ENCODE measurements at regions not wholly inside any gene's neighbourhood (a gene's known extent, or its start where the extent isn't known, plus 50 kb on each side); places are given as distances from the start of the nearest gene placed in this dataset.

DNA sequence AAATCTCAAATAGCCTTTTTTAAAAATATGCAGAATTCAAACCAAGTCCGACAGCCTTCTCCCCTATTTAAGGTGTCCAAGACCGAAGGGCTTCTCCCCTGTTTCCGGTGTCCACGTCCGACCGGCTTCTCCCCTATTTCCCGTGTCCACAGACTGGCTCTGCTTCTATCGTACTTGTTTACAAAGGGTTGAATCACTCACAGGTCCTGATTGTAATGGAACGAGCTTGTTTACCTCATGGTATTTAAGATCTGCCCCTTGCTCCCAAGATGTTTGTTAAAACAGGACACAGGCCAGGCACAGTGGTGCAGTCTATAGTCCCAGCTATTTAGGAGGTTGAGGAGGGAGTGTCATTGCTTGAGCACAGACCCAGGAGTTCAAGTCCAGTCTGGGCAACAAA, 90.4 kb upstream of the ROBO2 start (continued):
- TF ChIP-seq TAF1 (IDR thresholded peaks at IDR 0.05; ENCODE audit: borderline replicate concordance, low read depth, low read length) (no peak), NRF1 (IDR thresholded peaks at IDR 0.05; ENCODE audit: low read depth, low read length) (no peak), EP300 (IDR thresholded peaks at IDR 0.05; ENCODE audit: borderline replicate concordance in 1 of 2, low read depth in 1 of 2, low read length in 1 of 2) (no peak), FOXM1 (IDR thresholded peaks at IDR 0.05; ENCODE audit: low read depth) (no peak), FOXJ3 (CRISPR knock-in tag; IDR thresholded peaks at IDR 0.05) (no peak), GATA2 (CRISPR knock-in tag; IDR thresholded peaks at IDR 0.05) (no peak)
- TF ChIP-seq, protein P1, sequence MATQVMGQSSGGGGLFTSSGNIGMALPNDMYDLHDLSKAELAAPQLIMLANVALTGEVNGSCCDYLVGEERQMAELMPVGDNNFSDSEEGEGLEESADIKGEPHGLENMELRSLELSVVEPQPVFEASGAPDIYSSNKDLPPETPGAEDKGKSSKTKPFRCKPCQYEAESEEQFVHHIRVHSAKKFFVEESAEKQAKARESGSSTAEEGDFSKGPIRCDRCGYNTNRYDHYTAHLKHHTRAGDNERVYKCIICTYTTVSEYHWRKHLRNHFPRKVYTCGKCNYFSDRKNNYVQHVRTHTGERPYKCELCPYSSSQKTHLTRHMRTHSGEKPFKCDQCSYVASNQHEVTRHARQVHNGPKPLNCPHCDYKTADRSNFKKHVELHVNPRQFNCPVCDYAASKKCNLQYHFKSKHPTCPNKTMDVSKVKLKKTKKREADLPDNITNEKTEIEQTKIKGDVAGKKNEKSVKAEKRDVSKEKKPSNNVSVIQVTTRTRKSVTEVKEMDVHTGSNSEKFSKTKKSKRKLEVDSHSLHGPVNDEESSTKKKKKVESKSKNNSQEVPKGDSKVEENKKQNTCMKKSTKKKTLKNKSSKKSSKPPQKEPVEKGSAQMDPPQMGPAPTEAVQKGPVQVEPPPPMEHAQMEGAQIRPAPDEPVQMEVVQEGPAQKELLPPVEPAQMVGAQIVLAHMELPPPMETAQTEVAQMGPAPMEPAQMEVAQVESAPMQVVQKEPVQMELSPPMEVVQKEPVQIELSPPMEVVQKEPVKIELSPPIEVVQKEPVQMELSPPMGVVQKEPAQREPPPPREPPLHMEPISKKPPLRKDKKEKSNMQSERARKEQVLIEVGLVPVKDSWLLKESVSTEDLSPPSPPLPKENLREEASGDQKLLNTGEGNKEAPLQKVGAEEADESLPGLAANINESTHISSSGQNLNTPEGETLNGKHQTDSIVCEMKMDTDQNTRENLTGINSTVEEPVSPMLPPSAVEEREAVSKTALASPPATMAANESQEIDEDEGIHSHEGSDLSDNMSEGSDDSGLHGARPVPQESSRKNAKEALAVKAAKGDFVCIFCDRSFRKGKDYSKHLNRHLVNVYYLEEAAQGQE (IDR thresholded peaks at IDR 0.05; ENCODE audit: low read depth, low read length), result no peak

DNA sequence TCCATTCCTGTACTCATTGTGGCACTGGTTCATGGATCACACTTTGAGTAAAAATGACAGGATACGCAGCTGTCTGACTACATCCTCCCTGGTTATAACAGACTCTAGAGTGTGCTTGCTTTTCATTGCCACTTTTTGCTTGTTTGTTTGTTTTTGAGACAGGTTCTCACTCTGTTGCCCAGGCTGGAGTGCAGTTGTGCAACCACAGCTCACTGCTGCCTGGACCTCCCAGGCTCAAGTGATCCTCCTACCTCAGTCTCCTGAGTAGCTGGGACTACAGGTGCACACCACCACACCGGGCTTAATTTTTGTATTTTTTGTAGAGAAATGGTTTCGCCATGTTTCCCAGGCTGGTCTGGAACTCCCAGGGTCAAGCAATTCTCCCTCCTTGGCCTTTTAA, 89.3 kb upstream of the ROBO2 start:
- CTCF ChIA-PET, result no interaction called here
- no peak for DNase-seq
- Histone ChIP-seq H3K79me2 (ENCODE audit: insufficient read depth) (no peaks in the 10 kb centered on the region), H3K36me3 (replicated peaks in 1 of 2; ENCODE audit: control insufficient read depth in 1 of 2, insufficient read depth in 2 of 2, low read length in 1 of 2) (no peaks in the 10 kb centered on the region), H3K9me2 (no peaks in the 10 kb centered on the region), H3K9ac (no peak overlapping the region), H3K4me1 (ENCODE audit: control insufficient read depth in 1 of 2, insufficient read depth in 2 of 2, low read depth in 1 of 2, low read length in 1 of 2) (no peaks in the 10 kb centered on the region), H3K27me3 (ENCODE audit: insufficient read depth) (no peaks in the 10 kb centered on the region), H3F3A (replicated peaks; ENCODE audit: insufficient read depth) (no peaks in the 10 kb centered on the region), H3K9me3 (no peaks in the 10 kb centered on the region), H3K4me2 (no peak overlapping the region), H2AFZ (ENCODE audit: low read depth) (no peak overlapping the region), H3K27ac (ENCODE audit: low read depth in 2 of 2, low read length in 1 of 2) (no peak overlapping the region), H4K20me1 (ENCODE audit: insufficient read depth) (no peaks in the 10 kb centered on the region), H3K4me3 (ENCODE audit: low read depth in 2 of 2, low read length in 1 of 2) (no peak overlapping the region)
- WGBS (ENCODE audit: low lambda C conversion rate), result 33% methylated on average over 3 of the region's 3 CpGs
- POLR2A ChIA-PET, result no interaction called here
- TF ChIP-seq, protein P2, sequence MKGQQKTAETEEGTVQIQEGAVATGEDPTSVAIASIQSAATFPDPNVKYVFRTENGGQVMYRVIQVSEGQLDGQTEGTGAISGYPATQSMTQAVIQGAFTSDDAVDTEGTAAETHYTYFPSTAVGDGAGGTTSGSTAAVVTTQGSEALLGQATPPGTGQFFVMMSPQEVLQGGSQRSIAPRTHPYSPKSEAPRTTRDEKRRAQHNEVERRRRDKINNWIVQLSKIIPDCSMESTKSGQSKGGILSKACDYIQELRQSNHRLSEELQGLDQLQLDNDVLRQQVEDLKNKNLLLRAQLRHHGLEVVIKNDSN (IDR thresholded peaks at IDR 0.05; ENCODE audit: borderline replicate concordance, low read depth), result no peak
- TF ChIP-seq EP300 (IDR thresholded peaks at IDR 0.05; ENCODE audit: borderline replicate concordance in 1 of 2, low read depth in 1 of 2, low read length in 1 of 2) (no peak), FOXM1 (IDR thresholded peaks at IDR 0.05; ENCODE audit: low read depth) (no peak), FOXJ3 (CRISPR knock-in tag; IDR thresholded peaks at IDR 0.05) (no peak), RCOR1 (IDR thresholded peaks at IDR 0.05; ENCODE audit: low read length) (no peak), JUND (IDR thresholded peaks at IDR 0.05) (no peak), SIN3A (IDR thresholded peaks at IDR 0.05; ENCODE audit: borderline replicate concordance, low read depth, low read length) (no peak), MEF2A (IDR thresholded peaks at IDR 0.05; ENCODE audit: borderline replicate concordance, low read depth) (no peak), TAF1 (IDR thresholded peaks at IDR 0.05; ENCODE audit: borderline replicate concordance, low read depth, low read length) (no peak), ELF1 (IDR thresholded peaks at IDR 0.05) (no peak), RFX5 (IDR thresholded peaks at IDR 0.05; ENCODE audit: low read length) (no peak), NRF1 (IDR thresholded peaks at IDR 0.05; ENCODE audit: low read depth, low read length) (no peak), MXI1 (IDR thresholded peaks at IDR 0.05; ENCODE audit: low read depth, low read length) (no peak), FOSL2 (IDR thresholded peaks at IDR 0.05; ENCODE audit: borderline replicate concordance, low read depth) (no peak)
- TF ChIP-seq, protein P3, sequence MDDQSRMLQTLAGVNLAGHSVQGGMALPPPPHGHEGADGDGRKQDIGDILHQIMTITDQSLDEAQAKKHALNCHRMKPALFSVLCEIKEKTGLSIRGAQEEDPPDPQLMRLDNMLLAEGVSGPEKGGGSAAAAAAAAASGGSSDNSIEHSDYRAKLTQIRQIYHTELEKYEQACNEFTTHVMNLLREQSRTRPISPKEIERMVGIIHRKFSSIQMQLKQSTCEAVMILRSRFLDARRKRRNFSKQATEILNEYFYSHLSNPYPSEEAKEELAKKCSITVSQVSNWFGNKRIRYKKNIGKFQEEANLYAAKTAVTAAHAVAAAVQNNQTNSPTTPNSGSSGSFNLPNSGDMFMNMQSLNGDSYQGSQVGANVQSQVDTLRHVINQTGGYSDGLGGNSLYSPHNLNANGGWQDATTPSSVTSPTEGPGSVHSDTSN (IDR thresholded peaks at IDR 0.05), result no peak
- TF ChIP-seq, protein P4, sequence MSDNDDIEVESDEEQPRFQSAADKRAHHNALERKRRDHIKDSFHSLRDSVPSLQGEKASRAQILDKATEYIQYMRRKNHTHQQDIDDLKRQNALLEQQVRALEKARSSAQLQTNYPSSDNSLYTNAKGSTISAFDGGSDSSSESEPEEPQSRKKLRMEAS (IDR thresholded peaks at IDR 0.05; ENCODE audit: low read depth), result no peak
- TF ChIP-seq, protein P1 (IDR thresholded peaks at IDR 0.05; ENCODE audit: low read depth, low read length), result no peak
- TF ChIP-seq, protein P5, sequence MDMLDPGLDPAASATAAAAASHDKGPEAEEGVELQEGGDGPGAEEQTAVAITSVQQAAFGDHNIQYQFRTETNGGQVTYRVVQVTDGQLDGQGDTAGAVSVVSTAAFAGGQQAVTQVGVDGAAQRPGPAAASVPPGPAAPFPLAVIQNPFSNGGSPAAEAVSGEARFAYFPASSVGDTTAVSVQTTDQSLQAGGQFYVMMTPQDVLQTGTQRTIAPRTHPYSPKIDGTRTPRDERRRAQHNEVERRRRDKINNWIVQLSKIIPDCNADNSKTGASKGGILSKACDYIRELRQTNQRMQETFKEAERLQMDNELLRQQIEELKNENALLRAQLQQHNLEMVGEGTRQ (IDR thresholded peaks at IDR 0.05; ENCODE audit: borderline replicate concordance, low read depth, low read length), result no peak
- TF ChIP-seq, protein P6, sequence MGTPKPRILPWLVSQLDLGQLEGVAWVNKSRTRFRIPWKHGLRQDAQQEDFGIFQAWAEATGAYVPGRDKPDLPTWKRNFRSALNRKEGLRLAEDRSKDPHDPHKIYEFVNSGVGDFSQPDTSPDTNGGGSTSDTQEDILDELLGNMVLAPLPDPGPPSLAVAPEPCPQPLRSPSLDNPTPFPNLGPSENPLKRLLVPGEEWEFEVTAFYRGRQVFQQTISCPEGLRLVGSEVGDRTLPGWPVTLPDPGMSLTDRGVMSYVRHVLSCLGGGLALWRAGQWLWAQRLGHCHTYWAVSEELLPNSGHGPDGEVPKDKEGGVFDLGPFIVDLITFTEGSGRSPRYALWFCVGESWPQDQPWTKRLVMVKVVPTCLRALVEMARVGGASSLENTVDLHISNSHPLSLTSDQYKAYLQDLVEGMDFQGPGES (IDR thresholded peaks at IDR 0.05; ENCODE audit: low read depth, low read length), result no peak
